ENCODE measurements at regions not wholly inside any gene's neighbourhood (a gene's known extent, or its start where the extent isn't known, plus 50 kb on each side); places are given as distances from the start of the nearest gene placed in this dataset.

- Histone ChIP-seq H3K36me3 (ENCODE audit: insufficient read depth, low read length) (no peaks in the 10 kb centered on the region), H2AFZ (ENCODE audit: low read length) (no peak overlapping the region), H3K4me1 (ENCODE audit: insufficient read depth, low read length, poor library complexity, severe bottlenecking) (no peaks in the 10 kb centered on the region), H3K9me2 (replicated peaks; ENCODE audit: low read depth, low read length) (no peaks in the 10 kb centered on the region), H3K4me2 (ENCODE audit: low read depth, low read length, poor library complexity, severe bottlenecking) (no peak overlapping the region), H3K9me3 (ENCODE audit: insufficient read depth, low read depth, low read length) (no peaks in the 10 kb centered on the region), H3K9ac (ENCODE audit: low read depth, low read length, poor library complexity, severe bottlenecking) (no peak overlapping the region), H4K20me1 (ENCODE audit: insufficient read depth, low read length, poor library complexity, severe bottlenecking) (no peaks in the 10 kb centered on the region), H3K4me3 (ENCODE audit: low read length, poor library complexity, severe bottlenecking) (no peak overlapping the region), H3K79me2 (ENCODE audit: insufficient read depth, low read length) (no peaks in the 10 kb centered on the region), H3K27me3 (ENCODE audit: insufficient read depth, low read length, poor library complexity, severe bottlenecking) (no peaks in the 10 kb centered on the region), H3F3A (ENCODE audit: low read depth) (no peaks in the 10 kb centered on the region)
- no peak for TF ChIP-seq EZH2phosphoT487 (IDR thresholded peaks at IDR 0.05; ENCODE audit: borderline replicate concordance)
- TF ChIP-seq, protein P1, sequence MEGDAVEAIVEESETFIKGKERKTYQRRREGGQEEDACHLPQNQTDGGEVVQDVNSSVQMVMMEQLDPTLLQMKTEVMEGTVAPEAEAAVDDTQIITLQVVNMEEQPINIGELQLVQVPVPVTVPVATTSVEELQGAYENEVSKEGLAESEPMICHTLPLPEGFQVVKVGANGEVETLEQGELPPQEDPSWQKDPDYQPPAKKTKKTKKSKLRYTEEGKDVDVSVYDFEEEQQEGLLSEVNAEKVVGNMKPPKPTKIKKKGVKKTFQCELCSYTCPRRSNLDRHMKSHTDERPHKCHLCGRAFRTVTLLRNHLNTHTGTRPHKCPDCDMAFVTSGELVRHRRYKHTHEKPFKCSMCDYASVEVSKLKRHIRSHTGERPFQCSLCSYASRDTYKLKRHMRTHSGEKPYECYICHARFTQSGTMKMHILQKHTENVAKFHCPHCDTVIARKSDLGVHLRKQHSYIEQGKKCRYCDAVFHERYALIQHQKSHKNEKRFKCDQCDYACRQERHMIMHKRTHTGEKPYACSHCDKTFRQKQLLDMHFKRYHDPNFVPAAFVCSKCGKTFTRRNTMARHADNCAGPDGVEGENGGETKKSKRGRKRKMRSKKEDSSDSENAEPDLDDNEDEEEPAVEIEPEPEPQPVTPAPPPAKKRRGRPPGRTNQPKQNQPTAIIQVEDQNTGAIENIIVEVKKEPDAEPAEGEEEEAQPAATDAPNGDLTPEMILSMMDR (conservative IDR thresholded peaks at IDR 0.05; ENCODE audit: low read length), result no peak
These were observed 296.1 kb upstream of the NT5C1B start for GRCh38 chr2:18885457-18885856.

- TF ChIP-seq EZH2phosphoT487 (IDR thresholded peaks at IDR 0.05; ENCODE audit: borderline replicate concordance), result no peak
- TF ChIP-seq, protein P1 (conservative IDR thresholded peaks at IDR 0.05; ENCODE audit: low read length), result peak; percentile 47
These were observed 294.5 kb upstream of the NT5C1B start for GRCh38 chr2:18883616-18884456.

DNA sequence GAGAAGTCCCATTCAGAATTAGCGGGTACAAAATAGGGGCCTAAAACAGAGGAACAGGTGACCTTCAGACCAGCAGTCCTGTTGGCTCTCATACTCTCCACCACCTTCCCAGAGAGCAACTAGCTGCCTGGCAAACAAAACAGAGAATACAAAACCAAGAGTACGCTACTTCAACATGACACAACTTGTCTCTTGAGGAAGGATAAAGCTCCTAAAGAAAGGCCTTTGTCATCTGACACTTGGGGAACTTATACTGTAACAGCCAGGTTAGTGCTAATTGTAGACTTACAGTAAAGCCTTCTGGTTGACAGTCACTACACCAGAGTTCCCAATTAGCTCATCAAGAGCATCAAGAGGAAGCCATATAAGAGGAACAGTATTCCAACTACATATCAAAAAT is 282.1 kb upstream of the NT5C1B start:
- H3K9me2 ChIP-seq (replicated peaks; ENCODE audit: low read depth, low read length), result no peaks in the 10 kb centered on the region
- no peaks in the 10 kb centered on the region for H3K27me3 ChIP-seq (ENCODE audit: insufficient read depth, low read length, poor library complexity, severe bottlenecking)
- no peaks in the 10 kb centered on the region for H4K20me1 ChIP-seq (ENCODE audit: insufficient read depth, low read length, poor library complexity, severe bottlenecking)
- H3K9me3 ChIP-seq (ENCODE audit: insufficient read depth, low read depth, low read length), result no peaks in the 10 kb centered on the region
- H3F3A ChIP-seq (ENCODE audit: low read depth), result no peaks in the 10 kb centered on the region
- TF ChIP-seq, protein P1 (conservative IDR thresholded peaks at IDR 0.05; ENCODE audit: low read length), result no peak
- TF ChIP-seq EZH2phosphoT487 (IDR thresholded peaks at IDR 0.05; ENCODE audit: borderline replicate concordance), result no peak
- H3K79me2 ChIP-seq (ENCODE audit: insufficient read depth, low read length), result no peaks in the 10 kb centered on the region
- H3K9ac ChIP-seq (ENCODE audit: low read depth, low read length, poor library complexity, severe bottlenecking), result no peak overlapping the region
- no peaks in the 10 kb centered on the region for H3K4me1 ChIP-seq (ENCODE audit: insufficient read depth, low read length, poor library complexity, severe bottlenecking)
- H3K4me3 ChIP-seq (ENCODE audit: low read length, poor library complexity, severe bottlenecking), result no peak overlapping the region
- H2AFZ ChIP-seq (ENCODE audit: low read length), result no peak overlapping the region
- H3K4me2 ChIP-seq (ENCODE audit: low read depth, low read length, poor library complexity, severe bottlenecking), result no peak overlapping the region
- no peaks in the 10 kb centered on the region for H3K36me3 ChIP-seq (ENCODE audit: insufficient read depth, low read length)

More at GRCh38 chr2:18883616-18884456, 294.5 kb upstream of the NT5C1B start:
- Histone ChIP-seq H3K4me3 (ENCODE audit: low read length, poor library complexity, severe bottlenecking) (no peak overlapping the region), H3K4me2 (ENCODE audit: low read depth, low read length, poor library complexity, severe bottlenecking) (no peak overlapping the region), H3F3A (ENCODE audit: low read depth) (no peaks in the 10 kb centered on the region), H3K27me3 (ENCODE audit: insufficient read depth, low read length, poor library complexity, severe bottlenecking) (no peaks in the 10 kb centered on the region), H3K9me2 (replicated peaks; ENCODE audit: low read depth, low read length) (no peaks in the 10 kb centered on the region), H3K36me3 (ENCODE audit: insufficient read depth, low read length) (no peaks in the 10 kb centered on the region), H4K20me1 (ENCODE audit: insufficient read depth, low read length, poor library complexity, severe bottlenecking) (no peaks in the 10 kb centered on the region), H3K9me3 (ENCODE audit: insufficient read depth, low read depth, low read length) (no peaks in the 10 kb centered on the region), H3K4me1 (ENCODE audit: insufficient read depth, low read length, poor library complexity, severe bottlenecking) (no peaks in the 10 kb centered on the region), H2AFZ (ENCODE audit: low read length) (no peak overlapping the region), H3K79me2 (ENCODE audit: insufficient read depth, low read length) (no peaks in the 10 kb centered on the region), H3K9ac (ENCODE audit: low read depth, low read length, poor library complexity, severe bottlenecking) (no peak overlapping the region)

Data from Loucy (cell line).